RKO (cell line): ENCODE measurements at regions not wholly inside any gene's neighbourhood (a gene's known extent, or its start where the extent isn't known, plus 50 kb on each side); places are given as distances from the start of the nearest gene placed in this dataset.
A peak's percentile ranks its signal among the peaks of the same experiment; 100 is the strongest.

Experiments
- DNase-seq: peaks from one replicate; pipeline ENCODE4 v3.0.0-alpha.2; 2016; ENCODE audit warnings: low spot score

- no peak for DNase-seq
Observed at GRCh38 chr14:101046071-101046470, 142.5 kb upstream of the RTL1 start.

DNA sequence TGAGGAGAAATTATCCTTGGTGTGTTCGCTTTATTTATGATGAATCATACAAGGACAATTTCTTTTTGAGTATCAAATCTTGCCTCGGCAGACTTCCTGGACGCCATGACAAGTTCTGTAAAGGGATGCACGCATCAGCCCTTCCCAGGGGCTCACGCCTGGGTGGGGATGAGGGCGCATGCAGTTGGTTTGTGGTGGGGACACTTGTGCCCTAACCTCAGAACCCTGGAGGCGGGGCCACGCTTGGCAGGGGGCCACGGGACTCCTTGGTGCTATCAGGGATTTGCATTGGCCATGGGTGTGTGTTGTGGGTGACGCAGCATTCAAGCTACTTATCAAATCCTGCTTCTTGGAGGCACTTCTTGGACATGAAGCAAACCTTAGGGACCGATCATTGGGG, 143.8 kb upstream of the RTL1 start:
- no peak for DNase-seq

DNA sequence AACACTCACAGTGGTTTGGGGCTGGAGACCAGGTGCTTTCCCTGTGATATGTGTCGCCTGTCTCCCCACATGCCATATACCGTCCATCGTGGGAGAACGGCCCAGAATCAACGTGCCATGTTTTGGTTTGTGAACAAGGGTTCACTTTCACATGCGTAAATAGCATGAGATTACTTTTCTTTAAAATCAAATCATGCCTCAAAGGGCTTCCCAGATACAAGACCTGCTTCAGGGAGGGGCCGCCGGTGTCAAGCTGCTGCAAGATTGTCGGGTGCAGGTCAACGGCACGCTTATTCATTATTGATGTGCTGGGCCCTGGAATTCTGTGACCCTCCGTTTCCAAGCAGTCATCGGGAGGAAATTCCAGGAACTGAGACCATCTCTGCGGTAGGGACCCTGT, 145.2 kb upstream of the RTL1 start:
- no peak for DNase-seq

DNA sequence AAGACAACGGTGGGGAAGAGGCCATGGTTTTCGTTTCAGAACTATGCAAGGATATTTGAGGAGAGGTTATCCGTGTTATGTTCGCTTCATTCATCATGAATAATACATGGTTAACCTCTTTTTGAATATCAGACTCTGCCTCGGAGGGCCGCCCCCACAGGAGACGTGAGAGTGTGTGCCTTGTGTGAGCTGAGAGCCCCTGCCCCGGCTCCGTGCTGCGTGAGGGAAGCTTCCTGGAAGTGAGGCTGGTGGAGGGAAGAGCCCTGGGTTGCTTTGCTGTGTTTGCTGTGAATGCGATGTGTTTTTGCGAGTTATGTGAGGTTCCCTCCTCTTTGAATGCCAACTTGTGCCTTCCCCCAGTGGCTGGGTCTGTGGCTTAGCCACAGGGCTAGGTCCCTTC, 146.0 kb upstream of the RTL1 start:
- DNase-seq: no peak

DNA sequence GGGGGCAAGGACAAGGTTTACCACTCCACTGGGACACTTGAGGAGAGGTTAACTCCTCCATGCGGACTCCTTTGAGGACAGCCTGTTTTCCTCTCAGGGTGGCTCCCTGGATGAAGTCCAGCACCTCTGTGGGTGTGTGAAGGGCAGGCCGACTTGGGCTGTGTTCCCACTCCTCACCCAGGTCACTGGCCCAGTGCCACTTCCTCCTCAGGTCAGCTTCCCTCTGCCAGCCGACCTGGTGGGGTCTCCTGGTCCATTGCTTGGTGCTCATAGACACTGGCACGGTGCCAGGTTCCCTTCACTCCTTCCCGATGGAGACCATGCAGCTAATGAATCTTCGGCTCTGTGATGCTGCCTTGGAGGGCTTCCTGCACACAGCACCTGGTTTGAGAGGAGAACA, 146.4 kb upstream of the RTL1 start:
- no peak for DNase-seq

DNA sequence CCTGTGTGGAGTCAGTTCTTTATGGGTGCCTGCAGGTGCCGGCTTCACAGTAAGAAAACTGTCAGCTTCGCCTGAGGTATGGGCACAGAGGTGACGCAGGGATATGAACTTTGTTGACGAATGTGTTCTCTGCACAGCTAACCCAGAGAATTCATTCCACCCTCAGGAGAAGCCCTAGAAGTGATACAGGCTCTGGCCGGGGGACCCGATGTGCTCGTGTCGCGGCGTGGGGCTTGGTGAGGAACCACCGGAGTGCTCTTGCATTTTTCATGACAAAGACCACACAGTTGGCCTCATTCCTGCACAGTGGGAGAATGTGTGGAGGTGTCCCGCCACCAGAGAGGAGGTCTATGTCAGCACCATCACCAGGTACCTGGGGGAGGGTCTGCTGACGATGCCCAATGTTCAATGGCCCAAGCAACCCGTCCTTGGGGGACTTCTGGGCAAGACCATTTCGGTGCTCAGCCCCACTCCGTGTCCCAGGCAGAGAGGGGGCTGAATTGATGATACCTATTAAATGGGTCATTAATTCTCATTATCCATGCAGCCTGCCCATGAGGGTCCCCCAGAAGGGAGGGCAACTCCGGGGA, 147.5 kb upstream of the RTL1 start:
- DNase-seq: no peak

DNA sequence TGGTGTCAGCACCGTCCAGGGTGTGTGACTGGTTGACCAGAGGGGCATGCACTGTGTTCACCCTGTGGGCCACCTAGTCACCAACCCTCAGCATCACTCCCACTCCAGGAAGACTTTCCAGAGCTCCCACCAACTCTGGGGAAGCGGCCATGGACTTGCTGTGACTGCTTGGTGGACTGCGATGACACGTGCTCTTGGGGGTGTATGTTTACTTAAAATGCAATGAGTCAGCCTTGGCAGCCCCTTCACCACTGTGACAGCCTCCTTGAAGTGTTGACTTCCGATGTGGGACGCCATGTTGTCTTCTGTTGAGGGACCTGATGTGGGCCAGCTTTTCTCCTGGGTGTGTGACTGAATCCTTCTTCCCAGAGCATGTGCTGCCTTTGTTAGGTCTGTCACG, 151.1 kb upstream of the RTL1 start:
- no peak for DNase-seq

GRCh38 chr14:101055106-101055662, 151.7 kb upstream of the RTL1 start:
- DNase-seq: no peak

GRCh38 chr14:101055776-101056374, 152.4 kb upstream of the RTL1 start:
- DNase-seq: no peak

GRCh38 chr14:101056446-101056845, 152.9 kb upstream of the RTL1 start:
- no peak for DNase-seq

DNA sequence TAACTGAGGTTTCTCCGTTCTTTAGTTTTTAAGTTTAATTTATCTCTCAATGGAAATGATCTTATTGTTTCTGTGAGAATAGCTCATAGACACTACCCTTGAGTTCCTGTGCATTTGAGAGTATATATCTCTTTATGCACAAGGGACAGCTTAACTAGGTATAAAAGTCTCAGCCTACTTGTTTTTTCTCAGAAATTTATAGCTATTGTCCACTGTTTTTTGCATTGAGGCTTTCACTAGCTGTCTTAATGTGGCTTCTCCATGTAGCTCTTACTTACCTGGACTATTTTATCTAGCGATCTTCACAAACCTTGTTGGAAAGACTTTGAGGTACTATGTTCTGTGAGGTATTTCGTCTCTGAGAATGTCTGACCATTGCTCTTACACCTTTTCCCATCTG, 153.9 kb upstream of the RTL1 start:
- DNase-seq: no peak

- DNase-seq: peak; percentile 2
Observed at GRCh38 chr14:101058571-101058970, 155.0 kb upstream of the RTL1 start.

GRCh38 chr14:101060171-101060601, 156.7 kb upstream of the RTL1 start:
- DNase-seq: no peak

DNA sequence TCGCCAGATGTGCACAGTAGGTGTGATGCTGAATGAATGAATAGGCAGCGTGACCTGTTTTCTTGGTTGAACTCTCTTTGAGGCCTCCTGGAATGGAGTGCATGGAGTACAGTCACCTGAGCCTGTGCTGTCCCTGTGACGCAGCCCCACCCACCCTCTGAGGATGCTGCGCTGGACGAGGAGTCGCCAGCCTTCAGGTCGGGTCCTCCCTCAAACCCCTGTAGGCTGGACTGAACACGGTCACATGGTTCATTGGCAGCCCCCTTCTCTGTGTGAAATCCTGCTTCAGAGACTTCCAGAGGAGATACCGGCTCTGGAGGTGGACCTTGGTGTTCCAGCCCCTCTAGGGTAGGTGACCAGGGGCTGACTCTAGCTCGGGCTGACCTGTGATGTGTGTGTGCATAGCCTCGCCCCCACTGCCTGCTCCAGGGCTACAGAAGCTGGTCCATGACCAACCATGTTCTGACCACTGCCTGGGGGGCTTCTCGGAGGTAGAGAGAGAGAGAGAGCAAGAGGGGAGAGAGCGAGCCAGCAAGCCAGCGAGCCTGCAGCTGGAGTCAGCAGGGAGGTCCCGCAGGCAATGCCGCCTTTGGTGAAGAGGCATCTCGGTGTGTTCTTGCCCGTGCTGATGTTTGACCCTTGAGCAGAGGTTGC, 158.0 kb upstream of the RTL1 start:
- DNase-seq: no peak

DNA sequence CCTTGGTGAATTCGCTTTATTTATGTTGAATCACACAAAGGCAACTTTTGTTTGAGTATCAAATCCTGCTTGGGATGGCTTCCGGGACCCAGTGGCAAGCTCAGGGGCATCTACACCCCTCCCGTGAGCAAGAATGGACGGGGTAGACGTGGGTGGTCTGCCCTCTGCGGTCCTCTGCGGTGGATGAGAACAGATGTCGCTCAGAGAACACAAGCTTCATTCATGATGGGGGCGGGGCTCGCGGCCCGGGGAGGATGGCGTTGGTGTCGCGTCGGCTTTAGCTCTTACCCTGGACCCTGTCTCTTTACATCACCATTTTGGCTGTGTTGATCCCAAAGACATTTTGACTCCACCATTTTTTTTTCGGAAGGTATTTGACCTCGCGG, 158.5 kb upstream of the RTL1 start:
- no peak for DNase-seq

DNA sequence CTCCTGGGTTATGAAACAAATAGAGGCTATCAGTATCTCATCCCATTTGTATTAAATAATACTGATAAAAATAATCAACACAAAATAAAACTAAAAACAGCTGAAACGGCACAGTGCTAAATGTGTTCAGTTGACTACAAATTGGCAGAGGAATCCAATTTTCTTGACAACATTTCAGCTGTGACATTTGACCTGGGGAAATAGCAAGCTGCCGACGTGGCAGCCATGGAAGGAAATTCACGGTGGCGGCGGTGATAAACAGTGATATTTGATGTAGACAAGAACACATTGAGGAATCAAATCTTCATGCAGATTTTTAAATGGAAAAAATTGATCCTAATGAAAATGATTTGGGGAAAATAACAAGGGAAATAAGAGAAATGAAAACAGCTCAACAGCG, 159.1 kb upstream of the RTL1 start:
- no peak for DNase-seq

DNA sequence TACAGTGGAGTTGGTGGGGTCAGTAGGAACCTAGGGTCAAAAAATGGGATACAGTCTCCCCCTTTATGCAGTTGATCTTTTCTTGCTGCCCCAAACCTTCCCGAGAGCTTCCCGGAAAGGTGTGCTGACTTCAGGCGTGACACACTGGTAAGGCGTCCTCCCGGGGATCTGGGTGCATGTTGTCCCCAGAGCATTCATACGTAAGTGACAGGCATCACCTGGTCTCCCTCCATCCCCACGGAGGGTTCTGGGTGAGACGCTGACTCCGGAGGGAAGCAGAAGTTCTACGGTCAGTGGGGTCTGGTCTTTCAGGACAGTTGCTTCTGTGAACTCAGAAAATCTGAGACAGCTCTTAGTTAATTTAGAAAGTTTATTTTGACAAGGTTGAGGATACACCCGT, 159.6 kb upstream of the RTL1 start:
- no peak for DNase-seq

DNA sequence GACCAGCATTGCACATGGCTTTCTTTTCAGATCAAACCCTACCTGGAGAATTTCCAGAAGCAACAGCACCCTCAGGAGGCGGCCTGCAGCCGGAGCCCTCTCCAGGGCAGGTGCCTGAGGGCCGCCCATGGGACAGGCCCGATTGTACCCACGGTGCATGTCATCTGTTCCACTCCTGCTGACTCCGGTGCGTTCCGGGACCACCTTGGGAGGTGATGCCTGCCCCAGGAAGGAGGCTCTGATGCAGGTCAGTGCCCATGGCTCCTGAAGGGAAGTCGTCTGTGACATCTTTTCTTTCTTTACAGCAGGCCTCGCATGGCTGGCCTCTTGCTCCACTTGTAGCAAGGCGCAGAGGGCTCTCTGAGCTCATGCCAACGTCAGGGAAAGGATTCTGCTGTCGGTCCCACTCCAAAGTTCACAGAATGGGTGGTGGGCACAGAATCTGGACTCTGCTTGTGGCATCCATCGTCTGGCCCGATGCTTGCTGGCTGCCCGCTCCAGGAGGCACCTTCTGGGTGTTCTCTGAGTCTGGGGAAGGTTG, 160.7 kb upstream of the RTL1 start:
- DNase-seq: no peak

DNA sequence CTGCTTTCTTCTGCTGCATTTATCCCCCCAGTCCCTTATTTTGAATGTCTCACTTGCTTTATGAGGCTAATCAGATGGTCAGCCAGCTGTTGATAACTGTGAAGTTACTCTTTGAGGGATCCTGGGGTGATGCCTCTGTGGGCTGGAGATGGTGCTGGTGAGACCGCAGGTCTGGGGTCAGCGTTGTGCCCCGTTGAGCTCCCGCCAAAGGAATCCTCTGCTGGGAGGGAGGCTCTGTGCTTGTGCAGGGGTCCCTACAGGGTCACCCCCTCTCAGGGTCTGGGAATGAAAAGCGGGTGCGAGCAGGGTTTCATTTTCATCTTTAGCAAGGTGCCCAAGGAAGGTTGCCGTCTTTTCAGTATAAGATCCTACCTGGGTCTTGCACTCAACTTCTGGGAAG, 161.2 kb upstream of the RTL1 start:
- no peak for DNase-seq

- no peak for DNase-seq
Observed at GRCh38 chr14:101065246-101065645, 161.7 kb upstream of the RTL1 start.

GRCh38 chr14:101065696-101066694, 162.5 kb upstream of the RTL1 start:
- no peak for DNase-seq
